ENCODE measurements at regions not wholly inside any gene's neighbourhood (a gene's known extent, or its start where the extent isn't known, plus 50 kb on each side); places are given as distances from the start of the nearest gene placed in this dataset.

GRCh38 chr11:106581399-106581798 is 436.9 kb downstream of the GUCY1A2 start:
- no peak overlapping the region for H3K27ac ChIP-seq
- no peak for TF ChIP-seq CTCF (IDR thresholded peaks at IDR 0.05)
- no peak for TF ChIP-seq ZFX (IDR thresholded peaks at IDR 0.05; ENCODE audit: borderline replicate concordance)

- TF ChIP-seq CTCF (IDR thresholded peaks at IDR 0.05) (peak; percentile 21), ZFX (IDR thresholded peaks at IDR 0.05; ENCODE audit: borderline replicate concordance) (no peak)
- H3K27ac ChIP-seq, result no peak overlapping the region
These were observed 433.2 kb downstream of the GUCY1A2 start for GRCh38 chr11:106585061-106585460.

DNA sequence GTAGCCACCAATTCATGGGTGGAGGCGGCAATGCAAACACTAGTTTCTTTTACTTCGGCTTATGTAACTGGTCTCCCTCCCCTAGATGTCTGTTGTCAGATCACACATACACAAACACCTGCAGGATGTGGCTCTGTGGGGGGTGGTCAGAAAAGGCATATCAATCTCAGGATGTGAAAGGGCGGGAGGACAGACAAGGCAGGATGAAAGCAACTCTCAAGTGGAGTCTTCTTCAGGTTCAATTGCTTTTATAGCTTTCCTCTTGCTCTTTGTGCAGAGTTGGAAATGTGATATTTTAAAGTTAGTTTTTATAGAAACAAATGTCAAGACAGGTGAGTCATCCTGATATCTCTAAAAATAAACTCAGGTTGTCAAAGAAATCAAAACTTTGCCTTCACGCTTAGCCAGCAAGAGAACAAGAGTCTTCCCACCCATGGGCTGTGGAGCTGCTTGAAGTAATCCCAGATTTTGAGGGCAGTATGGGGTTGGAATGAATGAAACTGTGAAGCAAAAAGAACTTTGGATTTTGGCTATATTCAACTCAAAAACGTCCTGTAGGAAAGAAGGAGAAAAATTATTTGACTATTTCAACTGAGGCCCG is 423.4 kb downstream of the GUCY1A2 start:
- H3K27ac ChIP-seq, result no peak overlapping the region
- TF ChIP-seq CTCF (IDR thresholded peaks at IDR 0.05) (no peak), ZFX (IDR thresholded peaks at IDR 0.05; ENCODE audit: borderline replicate concordance) (no peak)

DNA sequence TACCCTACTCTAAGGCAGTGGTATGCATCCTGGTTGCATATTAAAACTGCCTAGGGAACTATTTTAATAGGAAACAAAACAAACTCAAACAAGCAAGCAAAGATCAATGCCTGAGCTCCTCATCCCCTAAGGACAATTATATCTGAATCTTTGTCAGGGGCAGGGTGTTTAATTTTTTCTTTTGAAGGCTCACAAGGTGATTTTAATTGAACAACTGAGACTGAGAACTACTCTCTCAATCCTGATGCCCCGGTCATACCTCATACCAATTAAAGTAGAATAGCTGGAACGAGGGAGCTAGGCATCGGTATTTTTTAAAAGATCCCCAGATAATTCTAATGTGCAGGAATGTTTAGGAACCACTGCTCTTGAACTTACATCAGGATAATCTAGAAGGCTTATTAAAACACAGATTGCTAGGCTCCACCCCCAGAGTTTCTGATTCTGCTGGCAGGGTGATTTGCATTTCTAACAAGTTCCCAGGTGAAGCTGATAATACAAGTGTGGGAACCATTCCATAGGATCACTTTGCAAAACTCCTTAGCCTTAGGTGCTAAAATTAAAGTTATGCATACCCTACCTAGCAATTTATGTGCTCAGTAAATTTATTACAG is 416.5 kb downstream of the GUCY1A2 start:
- H3K27ac ChIP-seq, result no peak overlapping the region; the same call in 1 of the 2 replicates
- TF ChIP-seq CTCF (IDR thresholded peaks at IDR 0.05) (no peak), ZFX (IDR thresholded peaks at IDR 0.05; ENCODE audit: borderline replicate concordance) (no peak)

DNA sequence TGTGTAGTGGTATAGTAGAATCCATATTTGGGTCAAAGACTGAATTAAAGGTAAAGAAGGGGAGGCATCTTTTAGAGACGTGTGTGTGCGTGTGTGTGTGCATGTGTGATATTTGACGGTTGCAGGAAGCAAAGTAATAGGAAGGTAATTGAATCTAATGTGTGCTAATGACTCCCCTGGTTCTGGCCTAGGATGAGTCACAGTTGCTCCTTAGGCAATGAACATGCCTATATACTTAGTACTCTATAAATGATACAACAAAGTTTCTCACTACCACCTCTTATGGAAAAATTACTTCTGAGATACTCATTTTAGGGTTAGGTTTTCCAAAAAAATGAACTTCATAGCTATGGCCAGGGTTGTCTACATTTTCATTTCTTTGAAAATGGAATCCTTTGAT is 409.6 kb downstream of the GUCY1A2 start:
- TF ChIP-seq ZFX (IDR thresholded peaks at IDR 0.05; ENCODE audit: borderline replicate concordance), result no peak
- H3K27ac ChIP-seq, result no peak overlapping the region

DNA sequence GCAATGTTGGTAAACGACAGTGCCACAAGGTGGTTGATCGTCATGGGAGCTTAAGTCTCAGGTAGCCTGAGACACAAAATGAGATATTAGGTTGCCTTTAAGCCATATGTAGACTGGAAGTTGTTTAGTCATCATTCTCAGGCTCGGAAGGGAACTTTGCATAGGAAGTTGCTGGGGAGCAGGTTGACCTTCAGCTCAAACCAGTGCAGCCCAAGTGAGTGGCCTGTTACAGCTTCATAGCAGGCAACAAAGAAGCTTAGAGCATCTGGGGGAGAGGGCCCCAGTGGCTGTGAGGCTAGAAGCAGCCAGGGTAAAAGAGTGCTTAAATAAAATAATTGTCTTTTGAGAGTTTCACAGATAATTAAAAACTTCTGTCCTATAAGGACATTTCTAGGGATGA is 404.0 kb downstream of the GUCY1A2 start:
- no peak overlapping the region for H3K27ac ChIP-seq
- TF ChIP-seq ZFX (IDR thresholded peaks at IDR 0.05; ENCODE audit: borderline replicate concordance) (no peak), CTCF (IDR thresholded peaks at IDR 0.05) (no peak)

DNA sequence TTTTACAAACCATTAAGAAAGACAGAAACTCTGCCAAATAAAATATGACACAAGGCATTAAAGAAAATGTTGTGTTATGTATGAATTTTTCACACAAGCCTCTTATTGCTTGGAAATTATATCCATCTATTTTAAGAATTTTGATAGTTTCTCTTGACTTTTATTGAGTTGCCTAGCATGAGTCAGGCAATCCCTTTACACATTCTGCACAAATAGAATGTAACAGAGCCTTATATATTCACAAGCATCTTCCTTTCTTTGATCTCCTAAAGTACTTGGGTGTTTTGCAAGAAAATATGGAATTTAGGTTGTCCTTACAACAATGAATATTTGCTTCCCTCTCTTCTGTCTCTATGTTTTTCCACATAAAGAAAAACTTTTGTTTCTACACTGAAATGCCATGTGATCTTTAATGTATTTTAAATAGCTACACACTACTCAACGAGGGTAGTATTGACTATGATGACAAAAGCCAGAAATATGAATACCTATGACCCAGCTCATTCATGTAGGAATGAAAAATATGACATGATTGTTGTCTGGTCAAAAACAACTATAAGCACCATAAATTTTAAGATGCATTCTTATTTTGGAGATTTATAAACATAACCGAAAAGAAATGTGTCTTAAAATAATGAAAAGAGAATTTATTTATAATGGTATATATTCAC is 398.8 kb downstream of the GUCY1A2 start:
- TF ChIP-seq CTCF (IDR thresholded peaks at IDR 0.05) (no peak), ZFX (IDR thresholded peaks at IDR 0.05; ENCODE audit: borderline replicate concordance) (no peak)
- H3K27ac ChIP-seq, result no peak overlapping the region

Data from 22Rv1 (cell line).